ENCODE measurements at regions not wholly inside any gene's neighbourhood (a gene's known extent, or its start where the extent isn't known, plus 50 kb on each side); places are given as distances from the start of the nearest gene placed in this dataset.
A peak's percentile ranks its signal among the peaks of the same experiment; 100 is the strongest.

DNA sequence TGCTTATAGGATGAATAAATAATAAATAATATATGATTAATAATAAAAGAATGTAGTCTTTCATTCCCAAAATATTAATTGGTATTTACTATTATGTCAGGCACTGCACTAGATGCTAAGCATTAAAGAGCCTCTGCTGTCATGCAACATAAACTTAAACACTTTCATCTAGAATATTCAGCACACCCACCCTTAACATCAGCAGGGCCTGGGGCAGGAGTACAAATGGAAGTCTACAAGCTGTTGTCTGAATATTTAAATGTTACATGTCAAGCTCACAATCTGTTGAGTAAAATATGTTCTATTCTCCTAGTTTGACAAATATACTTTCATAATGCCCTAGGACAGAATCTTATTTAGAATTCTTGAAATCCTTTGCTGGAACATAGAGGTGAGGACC, 395.1 kb downstream of the EPM2A start:
- no peak for DNase-seq (ENCODE audit: low read depth, low spot score)
- in situ Hi-C loops (cut with HindIII; ENCODE audit: low pct_unique_long_range_greater_than_20kb, low sequenced_read_pairs) = no loop called here

DNA sequence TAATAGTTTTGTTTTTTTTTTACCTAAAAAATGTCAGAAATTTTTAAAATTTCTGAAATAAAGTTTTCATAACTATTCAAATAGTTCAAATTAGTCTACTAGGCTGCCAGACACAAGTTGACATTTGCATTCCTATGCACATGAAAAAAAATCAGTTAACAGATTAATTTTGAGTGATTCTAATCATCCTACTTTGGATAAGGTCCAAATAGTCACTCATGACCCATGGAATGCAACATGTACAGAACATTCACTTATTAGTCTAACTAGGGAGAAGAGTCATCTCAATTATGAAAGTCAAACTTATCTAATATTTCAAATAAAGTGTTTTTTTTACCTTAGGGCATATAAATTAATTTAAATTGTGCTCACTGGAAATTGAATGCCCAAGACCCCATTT, 390.2 kb downstream of the EPM2A start:
- no peak for DNase-seq (ENCODE audit: low read depth, low spot score)
- in situ Hi-C loops (cut with HindIII; ENCODE audit: low pct_unique_long_range_greater_than_20kb, low sequenced_read_pairs) = no loop called here

DNA sequence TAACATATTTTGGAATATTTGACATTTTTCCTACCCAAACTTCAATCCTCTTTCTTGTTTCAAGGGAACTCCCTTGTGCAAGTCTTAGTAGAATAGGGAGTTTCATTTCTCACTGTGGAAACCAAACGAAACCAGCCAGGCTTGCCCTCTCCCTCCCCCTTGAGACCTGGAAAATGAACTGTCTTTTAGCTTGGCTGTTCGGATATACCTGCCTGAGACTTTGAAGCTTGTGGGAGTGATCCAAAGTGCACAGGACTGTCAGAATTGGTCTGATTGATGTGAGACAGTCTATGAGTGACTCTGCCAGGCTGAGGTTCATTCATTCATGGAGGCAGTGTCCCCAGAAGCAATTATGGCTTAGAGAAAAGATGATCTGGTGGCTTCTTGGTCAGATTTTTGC, 388.1 kb downstream of the EPM2A start:
- no peak for DNase-seq (ENCODE audit: low read depth, low spot score)
- in situ Hi-C loops (cut with HindIII; ENCODE audit: low pct_unique_long_range_greater_than_20kb, low sequenced_read_pairs) = no loop called here

DNA sequence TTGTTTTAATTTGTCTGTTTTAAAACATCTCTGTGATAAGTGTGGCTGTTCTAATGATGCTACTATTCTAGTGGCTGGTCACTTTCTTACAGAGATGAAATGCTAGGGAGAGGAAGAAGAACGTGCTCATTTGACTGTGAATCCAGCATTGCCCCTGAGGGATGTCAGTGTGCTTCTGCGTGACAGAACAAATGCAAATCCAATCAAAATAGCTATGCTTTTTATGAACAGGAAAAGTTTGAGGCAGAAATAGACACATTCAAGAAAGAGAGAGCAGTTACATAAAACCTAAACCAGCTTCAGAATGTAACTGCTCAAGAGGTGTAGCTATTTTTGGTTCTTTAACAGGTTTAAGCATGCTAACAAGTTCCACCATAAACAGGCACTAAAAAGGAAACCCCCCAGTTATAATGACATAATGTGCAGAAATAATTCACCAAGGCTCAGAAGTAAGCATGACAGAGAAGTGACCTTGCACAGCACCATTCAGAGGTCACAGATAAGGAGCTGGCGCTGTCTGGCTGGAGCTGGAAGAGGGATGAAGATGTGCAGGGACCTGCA, 385.3 kb downstream of the EPM2A start:
- in situ Hi-C loops (cut with HindIII; ENCODE audit: low pct_unique_long_range_greater_than_20kb, low sequenced_read_pairs) = no loop called here
- no peak for DNase-seq (ENCODE audit: low read depth, low spot score)

DNA sequence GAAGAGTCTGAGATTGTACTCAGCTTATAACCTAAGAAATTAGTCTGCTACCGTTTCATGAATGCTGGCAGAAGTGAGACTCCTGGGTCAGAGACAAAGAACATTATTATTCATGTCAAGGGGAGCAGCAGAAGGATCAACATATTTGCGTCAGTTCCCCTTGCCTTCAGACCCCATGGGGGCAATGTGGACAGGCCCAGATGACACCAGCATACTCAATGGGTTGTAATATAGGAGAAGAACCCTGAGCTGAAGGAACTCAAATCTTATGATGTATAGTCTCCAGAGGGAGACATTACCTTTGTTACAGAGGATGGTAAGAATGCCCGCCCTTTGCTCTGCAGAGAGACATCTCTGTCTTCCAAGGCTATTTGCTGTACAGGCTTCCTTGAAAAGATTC, 384.4 kb downstream of the EPM2A start:
- in situ Hi-C loops (cut with HindIII; ENCODE audit: low pct_unique_long_range_greater_than_20kb, low sequenced_read_pairs) = no loop called here
- peak; percentile 26 for DNase-seq (ENCODE audit: low read depth, low spot score)

DNA sequence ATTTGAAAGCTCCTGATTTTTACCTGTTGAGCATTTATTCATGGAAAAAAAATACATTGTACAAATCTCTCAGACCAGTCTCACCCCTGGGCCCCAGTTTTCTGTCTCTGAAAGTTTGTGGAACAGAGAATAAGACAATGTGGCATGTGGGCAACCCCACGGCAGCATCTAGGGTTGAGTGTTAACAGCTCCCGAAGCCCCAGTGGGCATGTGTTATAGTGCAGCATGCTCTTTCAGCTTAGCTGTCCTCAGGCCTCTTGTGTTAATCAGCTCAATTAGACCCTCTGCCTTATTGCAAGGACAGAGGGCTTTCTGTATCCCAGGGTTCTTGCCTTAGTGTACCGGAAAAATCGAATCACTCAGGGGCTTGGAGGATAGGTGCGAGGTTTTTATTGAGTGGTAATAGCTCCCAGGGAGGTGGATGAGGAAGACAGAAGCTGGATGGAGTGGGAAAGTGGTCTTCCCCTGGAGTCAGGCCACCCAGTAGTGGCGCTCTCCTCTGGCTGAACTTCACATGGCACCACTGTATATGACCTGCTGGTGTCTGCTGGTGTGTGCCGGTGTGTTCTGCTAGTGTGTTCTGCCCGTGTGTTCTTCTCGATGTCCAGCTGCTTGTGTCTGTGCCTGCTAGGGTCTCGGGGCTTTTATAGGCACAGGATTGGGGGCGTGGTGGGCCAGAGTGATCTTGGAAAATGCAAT, 382.8 kb downstream of the EPM2A start:
- in situ Hi-C loops (cut with HindIII; ENCODE audit: low pct_unique_long_range_greater_than_20kb, low sequenced_read_pairs) = no loop called here
- DNase-seq (ENCODE audit: low read depth, low spot score) = no peak

DNA sequence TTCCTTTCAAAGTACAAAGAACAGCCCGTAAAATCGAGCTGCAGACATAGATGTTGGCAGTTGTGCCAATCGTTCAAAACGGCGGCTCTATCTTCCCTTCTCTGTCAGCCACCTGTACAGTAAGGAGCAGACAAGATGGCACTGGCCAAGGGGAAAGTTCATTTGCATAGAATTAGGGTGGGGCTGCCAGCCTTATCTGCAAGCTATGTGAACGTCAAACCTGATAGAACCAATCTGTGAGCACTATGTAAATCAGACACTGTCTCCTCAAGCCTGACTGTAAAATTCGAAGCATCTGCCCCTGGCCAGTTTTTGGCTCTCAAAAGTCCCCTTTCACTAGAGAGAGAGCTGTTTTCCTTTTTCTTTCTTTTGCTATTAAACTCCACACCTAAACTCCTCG, 374.5 kb downstream of the EPM2A start:
- in situ Hi-C loops (cut with HindIII; ENCODE audit: low pct_unique_long_range_greater_than_20kb, low sequenced_read_pairs) = no loop called here
- DNase-seq (ENCODE audit: low read depth, low spot score) = peak; percentile 18

DNA sequence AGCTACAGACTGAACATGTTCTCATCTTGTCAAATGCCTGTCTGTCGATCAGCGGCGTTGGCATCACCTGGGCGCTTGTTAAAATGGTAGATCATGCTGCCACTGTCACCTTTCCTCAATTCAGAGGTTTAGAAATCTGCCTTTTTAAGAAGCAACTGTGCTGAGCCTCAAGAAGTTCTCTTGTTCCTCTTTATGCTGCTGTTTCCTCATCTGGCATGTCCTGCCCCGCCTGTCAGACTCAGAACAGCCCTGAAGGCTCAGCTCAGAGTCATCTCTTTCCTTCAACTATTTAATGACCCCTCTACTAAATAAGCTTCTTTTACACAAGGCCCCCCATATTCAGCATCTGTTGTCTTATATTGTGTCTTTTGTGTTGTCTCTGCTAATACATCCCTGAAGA, 368.2 kb downstream of the EPM2A start:
- in situ Hi-C loops (cut with HindIII; ENCODE audit: low pct_unique_long_range_greater_than_20kb, low sequenced_read_pairs) = no loop called here
- no peak for DNase-seq (ENCODE audit: low read depth, low spot score)

DNA sequence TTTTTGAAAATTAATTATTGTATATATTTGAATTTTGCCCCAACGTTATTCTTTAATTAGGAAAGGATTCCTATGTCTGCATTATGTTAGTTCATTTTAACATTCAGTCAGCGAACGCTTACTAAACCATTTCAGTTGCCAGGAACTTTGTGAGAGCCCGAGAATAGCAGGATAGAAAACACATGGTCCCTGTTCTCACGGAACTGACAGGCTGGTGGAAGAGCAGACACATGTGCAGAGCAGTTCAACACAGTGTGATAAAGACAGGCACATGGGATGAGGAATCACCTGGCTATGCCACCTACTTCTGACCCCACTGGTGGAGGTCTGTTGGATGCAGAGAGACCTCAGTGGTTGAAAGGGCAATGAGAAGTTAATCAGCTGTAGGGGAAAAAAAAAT, 367.2 kb downstream of the EPM2A start:
- DNase-seq (ENCODE audit: low read depth, low spot score) = no peak
- in situ Hi-C loops (cut with HindIII; ENCODE audit: low pct_unique_long_range_greater_than_20kb, low sequenced_read_pairs) = no loop called here

DNA sequence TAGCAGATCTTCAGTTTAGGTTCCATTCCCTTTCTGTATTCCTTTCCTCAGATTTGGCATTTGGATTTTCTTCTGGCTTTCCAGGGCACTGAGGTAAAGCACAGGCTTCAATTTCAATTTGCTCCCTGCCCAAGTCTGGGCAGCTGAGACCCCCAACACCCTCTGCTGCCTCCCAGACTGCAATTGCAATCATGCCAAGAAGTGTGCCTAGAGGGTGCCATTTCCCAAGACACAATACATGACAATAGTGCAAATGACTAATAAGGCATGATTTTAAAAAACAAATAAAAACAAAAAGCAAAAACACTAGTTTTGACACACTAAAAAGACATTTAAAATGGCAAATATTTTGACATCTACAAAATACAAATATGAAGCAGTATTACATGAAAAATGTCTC, 364.8 kb downstream of the EPM2A start:
- DNase-seq (ENCODE audit: low read depth, low spot score) = no peak
- in situ Hi-C loops (cut with HindIII; ENCODE audit: low pct_unique_long_range_greater_than_20kb, low sequenced_read_pairs) = no loop called here

DNA sequence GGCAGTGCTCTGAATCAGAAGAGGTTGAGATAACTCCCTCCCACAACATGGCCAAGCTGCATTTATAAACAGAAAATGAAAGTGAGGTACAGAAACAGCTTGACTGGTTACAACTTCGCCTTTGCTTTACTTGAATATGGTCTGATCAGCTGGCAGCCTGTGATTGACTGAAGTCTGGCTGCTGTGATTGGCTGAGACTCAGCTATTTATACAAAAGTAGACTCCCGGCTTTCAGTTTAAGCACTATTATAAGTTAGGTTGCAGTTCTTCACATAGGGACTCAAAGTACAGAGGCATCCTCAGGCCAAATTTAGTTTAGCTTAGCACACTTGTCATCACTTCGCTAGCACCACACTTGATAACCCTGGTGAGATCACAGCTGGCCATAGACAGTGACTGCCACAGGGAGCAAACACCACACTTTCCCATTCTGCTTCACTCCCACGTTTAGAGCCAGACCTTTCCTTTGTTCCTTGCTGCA, 362.6 kb downstream of the EPM2A start:
- DNase-seq (ENCODE audit: low read depth, low spot score) = peak; percentile 40
- in situ Hi-C loops (cut with HindIII; ENCODE audit: low pct_unique_long_range_greater_than_20kb, low sequenced_read_pairs) = no loop called here

DNA sequence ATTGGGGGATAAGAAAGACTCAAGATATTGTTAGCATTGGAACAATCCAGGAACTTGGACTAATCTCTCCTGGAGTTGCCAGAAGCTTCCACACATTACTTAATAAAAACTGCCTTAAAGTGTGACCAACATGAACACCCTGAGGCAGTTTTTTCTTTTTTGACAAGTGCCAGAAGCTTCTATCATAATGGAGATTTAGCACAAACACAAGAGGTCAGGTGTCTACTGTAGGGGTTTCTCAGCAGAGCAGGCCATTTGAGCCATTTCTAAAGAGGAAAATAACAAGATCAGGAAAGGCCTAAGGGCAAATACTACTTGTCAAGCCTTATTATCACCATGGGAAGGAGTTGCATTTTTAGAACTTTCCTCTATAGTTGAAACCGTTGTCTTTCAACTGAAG, 361.5 kb downstream of the EPM2A start:
- no peak for DNase-seq (ENCODE audit: low read depth, low spot score)
- in situ Hi-C loops (cut with HindIII; ENCODE audit: low pct_unique_long_range_greater_than_20kb, low sequenced_read_pairs) = no loop called here

DNA sequence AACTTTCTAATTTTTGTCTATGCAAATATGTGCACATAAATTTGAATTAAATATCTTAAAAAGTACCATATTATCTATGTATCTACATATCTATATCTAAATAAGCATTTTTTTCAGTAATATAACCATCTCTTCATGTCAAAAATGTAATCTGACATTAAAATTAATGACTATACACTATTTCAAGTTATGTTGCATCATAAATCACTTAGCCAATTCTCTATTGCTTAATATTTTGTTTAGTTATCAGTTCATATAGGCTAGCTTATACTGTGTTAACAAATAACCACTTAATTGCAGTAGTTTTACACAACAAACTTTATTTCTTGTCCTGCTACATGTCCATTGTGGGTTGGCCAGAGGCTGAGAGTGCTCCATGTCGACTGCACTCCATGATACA, 360.8 kb downstream of the EPM2A start:
- DNase-seq (ENCODE audit: low read depth, low spot score) = no peak
- in situ Hi-C loops (cut with HindIII; ENCODE audit: low pct_unique_long_range_greater_than_20kb, low sequenced_read_pairs) = no loop called here

DNA sequence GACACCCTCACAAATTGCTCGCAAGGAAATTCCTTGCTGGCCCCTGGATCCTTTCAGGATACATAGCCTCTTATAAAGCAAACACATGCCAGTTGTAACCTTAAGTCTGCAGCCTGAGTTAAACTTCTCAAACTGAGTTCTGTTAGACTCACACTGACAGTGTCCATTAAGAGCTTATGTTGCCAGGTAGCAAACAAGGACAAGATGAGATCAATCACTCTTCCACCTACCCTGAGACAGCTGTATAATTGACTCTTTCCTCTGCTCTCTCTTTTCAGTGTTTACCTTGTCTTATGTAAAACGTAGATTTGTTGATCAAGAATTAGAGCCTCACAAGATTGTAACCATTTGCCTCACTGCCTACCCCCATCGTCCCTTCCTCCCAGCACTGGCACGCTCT, 359.8 kb downstream of the EPM2A start:
- DNase-seq (ENCODE audit: low read depth, low spot score) = no peak
- in situ Hi-C loops (cut with HindIII; ENCODE audit: low pct_unique_long_range_greater_than_20kb, low sequenced_read_pairs) = no loop called here

DNA sequence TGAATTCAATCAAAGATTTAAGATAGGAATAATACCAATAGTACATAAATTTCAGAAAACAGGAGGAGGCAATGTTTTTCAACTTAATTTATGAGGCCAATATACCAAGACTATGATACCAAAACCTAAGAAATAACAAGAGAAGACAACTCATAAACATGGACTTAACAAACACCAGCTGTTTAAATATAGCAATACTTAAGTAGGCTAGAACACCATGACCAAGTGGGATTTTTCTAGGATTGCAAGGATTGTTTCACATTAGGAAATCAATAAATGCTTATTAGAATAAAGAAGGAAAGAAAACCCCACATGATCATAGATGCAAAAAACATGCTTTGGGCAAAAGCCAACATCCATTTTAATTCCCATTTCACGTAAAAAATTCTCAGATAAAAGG, 355.1 kb downstream of the EPM2A start:
- DNase-seq (ENCODE audit: low read depth, low spot score) = no peak
- in situ Hi-C loops (cut with HindIII; ENCODE audit: low pct_unique_long_range_greater_than_20kb, low sequenced_read_pairs) = no loop called here

DNA sequence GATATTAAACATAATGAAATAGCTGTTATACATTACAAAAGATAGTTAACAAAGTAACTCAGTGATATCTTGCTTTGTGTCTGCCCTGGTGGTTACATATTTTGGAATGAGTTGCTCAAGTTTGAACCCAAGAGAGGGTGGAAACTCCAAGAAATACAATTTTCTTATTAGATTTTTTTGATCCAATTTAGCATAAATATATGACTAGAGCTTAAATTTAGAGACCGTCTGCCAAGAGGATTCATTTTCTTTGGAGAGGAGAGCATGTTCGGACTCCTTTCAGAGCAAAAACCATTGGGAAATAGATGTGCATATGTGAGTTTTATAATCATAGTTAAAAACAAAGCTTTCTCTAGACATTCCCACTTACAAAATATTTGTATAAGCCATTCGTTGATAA, 353.4 kb downstream of the EPM2A start:
- in situ Hi-C loops (cut with HindIII; ENCODE audit: low pct_unique_long_range_greater_than_20kb, low sequenced_read_pairs) = no loop called here

DNA sequence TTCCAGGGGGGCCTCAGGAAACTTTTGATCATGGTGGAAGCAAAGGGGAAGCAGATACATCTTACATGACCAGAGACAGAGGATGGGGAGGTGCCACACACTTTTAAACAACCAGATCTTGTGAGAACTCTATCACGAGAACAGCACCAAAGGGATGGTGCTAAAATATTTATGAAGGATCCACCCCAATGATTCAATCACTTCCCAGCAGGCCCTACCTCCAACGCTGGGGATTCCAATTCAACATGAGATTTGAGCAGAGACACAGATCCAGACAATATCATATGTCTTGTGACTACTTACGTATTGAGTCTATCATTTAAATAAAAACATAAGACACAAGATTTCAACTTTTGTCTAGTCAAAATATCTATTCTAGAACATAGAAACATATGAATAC, 351.9 kb downstream of the EPM2A start:
- DNase-seq (ENCODE audit: low read depth, low spot score) = no peak
- in situ Hi-C loops (cut with HindIII; ENCODE audit: low pct_unique_long_range_greater_than_20kb, low sequenced_read_pairs) = no loop called here

More for the DNA sequence above, 353.4 kb downstream of the EPM2A start:
- no peak for DNase-seq (ENCODE audit: low read depth, low spot score)

DNA sequence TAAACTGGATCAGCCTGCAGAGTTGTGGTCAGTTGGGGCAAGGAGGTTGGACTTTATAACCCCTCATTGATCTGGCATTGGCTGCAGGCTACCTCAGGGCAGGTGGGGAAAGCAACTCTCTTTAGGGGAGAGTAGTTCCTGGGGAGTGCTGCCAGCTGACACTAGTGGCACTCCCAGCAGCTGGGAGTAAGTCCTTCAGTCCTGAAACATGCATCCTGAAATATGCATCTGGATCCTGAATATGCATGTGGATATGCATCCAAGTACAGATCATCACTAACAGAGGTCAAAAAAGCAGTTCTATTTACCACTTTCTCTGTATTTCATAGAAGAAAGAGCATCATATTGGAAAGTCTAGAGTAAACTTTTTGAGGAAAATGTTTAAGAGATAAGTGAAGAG, 350.8 kb downstream of the EPM2A start:
- in situ Hi-C loops (cut with HindIII; ENCODE audit: low pct_unique_long_range_greater_than_20kb, low sequenced_read_pairs) = no loop called here
- DNase-seq (ENCODE audit: low read depth, low spot score) = no peak

DNA sequence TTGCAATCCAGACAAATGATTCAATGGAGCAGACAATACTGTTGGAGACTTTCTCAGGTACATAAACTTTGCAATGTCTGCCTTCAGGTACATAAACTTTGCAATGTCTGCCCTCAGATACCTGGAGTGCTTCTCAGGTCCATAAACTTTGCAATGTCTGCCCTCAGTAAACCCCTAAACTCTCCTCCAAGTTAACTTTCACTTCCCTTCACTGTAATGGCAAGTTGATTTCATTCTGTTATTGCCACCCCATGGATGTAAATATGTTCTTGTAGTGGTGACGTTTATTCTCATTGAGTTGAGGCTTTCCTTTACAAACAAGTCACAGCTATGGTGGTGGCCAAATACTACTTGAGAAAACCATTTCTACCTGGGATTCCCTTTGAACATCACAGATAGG, 338.8 kb downstream of the EPM2A start:
- in situ Hi-C loops (cut with HindIII; ENCODE audit: low pct_unique_long_range_greater_than_20kb, low sequenced_read_pairs) = no loop called here
- no peak for DNase-seq (ENCODE audit: low read depth, low spot score)

DNA sequence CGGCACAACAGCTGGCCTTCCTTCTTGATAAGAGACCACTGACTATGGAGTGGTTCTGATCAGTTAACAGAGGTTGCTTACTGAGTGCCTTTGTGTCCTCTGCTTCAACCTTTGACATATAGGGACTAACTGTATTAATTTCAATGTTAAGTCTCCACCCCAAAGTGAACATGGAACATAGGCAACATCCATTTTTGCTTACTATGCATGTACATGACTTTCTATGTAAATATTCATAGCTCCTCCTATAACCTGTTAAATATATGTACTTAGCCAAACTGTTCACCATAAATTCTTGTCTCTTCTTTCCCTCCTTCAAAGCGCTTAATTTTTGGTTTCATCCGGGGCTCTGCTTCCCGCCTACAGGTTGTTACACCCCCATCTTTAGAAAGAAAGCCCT, 334.8 kb downstream of the EPM2A start:
- DNase-seq (ENCODE audit: low read depth, low spot score) = no peak
- in situ Hi-C loops (cut with HindIII; ENCODE audit: low pct_unique_long_range_greater_than_20kb, low sequenced_read_pairs) = no loop called here
